Endodermal cell (in vitro differentiated cells): ENCODE measurements at regions not wholly inside any gene's neighbourhood (a gene's known extent, or its start where the extent isn't known, plus 50 kb on each side); places are given as distances from the start of the nearest gene placed in this dataset.

Source experiments
- DNase-seq: peaks from one replicate; pipeline ENCODE4 v3.0.0-alpha.2; 2017
- H3K27ac ChIP-seq: 2 replicates; pipeline ENCODE4 v1.5.1; 2013; ENCODE audit warnings: mild to moderate bottlenecking, low read depth, low read length, moderate library complexity
- H3K27me3 ChIP-seq: 2 replicates; pipeline ENCODE4 v1.6.1; 2013; ENCODE audit warnings: mild to moderate bottlenecking, low read length, moderate library complexity; ENCODE audit not compliant: insufficient read depth, control insufficient read depth, poor library complexity, severe bottlenecking
- H3K36me3 ChIP-seq: 2 replicates; pipeline ENCODE4 v1.7.0; 2013; ENCODE audit warnings: mild to moderate bottlenecking, low read length, moderate library complexity; ENCODE audit not compliant: control insufficient read depth, insufficient read depth
- H3K4me1 ChIP-seq: one replicate; pipeline ENCODE4 v1.7.0; 2013; ENCODE audit warnings: low read length; ENCODE audit not compliant: control insufficient read depth, insufficient read depth
- H3K4me3 ChIP-seq: 2 replicates; pipeline ENCODE4 v1.5.1; 2013; ENCODE audit warnings: mild to moderate bottlenecking, low read length, moderate library complexity
- H3K9ac ChIP-seq: 2 replicates; pipeline ENCODE4 v1.6.1; 2013; ENCODE audit warnings: mild to moderate bottlenecking, low read length, moderate library complexity; ENCODE audit not compliant: poor library complexity, severe bottlenecking; ENCODE audit errors: extremely low read depth
- H3K9me3 ChIP-seq: 2 replicates; pipeline ENCODE4 v1.6.1; 2013; ENCODE audit warnings: mild to moderate bottlenecking, low read length, moderate library complexity; ENCODE audit not compliant: control insufficient read depth
- H3K27ac Mint-ChIP-seq: 2 replicates; pipeline ENCODE4 v1.8.0; 2020; ENCODE audit warnings: mixed read lengths
- H3K27me3 Mint-ChIP-seq: 2 replicates; pipeline ENCODE4 v1.8.0; 2021; ENCODE audit warnings: mild to moderate bottlenecking, mixed read lengths; ENCODE audit not compliant: insufficient read depth
- H3K36me3 Mint-ChIP-seq: 2 replicates; pipeline ENCODE4 v1.8.0; 2020; ENCODE audit warnings: low read depth, mixed read lengths
- H3K4me1 Mint-ChIP-seq: 2 replicates; pipeline ENCODE4 v1.8.0; 2020; ENCODE audit warnings: mixed read lengths
- H3K4me3 Mint-ChIP-seq: 2 replicates; pipeline ENCODE4 v1.8.0; 2020; ENCODE audit warnings: mild to moderate bottlenecking, moderate library complexity, mixed read lengths
- H3K9me3 Mint-ChIP-seq: 2 replicates; pipeline ENCODE4 v1.8.0; 2020; ENCODE audit warnings: mild to moderate bottlenecking, mixed read lengths
- WGBS, 2 experiments: methylation state at CpG; one replicate each; pipeline versions ENCODE4 v1.1.5 to v1.1.7; 2013; ENCODE audit warnings: missing lambda C conversion rate in 2 of 2, mixed read lengths in 1 of 2; ENCODE audit not compliant: insufficient coverage in 1 of 2, insufficient read length in 1 of 2; 5-methylcytosine and 5-hydroxymethylcytosine counted together
- TF ChIP-seq, protein P1 (sequence below): fragments of 200-600 bp; sonication (generic); conservative IDR thresholded peaks from 2 replicates; pipeline ENCODE4 v1.5.0; 2021; ENCODE audit warnings: antibody characterized with exemption, mild to moderate bottlenecking

DNA sequence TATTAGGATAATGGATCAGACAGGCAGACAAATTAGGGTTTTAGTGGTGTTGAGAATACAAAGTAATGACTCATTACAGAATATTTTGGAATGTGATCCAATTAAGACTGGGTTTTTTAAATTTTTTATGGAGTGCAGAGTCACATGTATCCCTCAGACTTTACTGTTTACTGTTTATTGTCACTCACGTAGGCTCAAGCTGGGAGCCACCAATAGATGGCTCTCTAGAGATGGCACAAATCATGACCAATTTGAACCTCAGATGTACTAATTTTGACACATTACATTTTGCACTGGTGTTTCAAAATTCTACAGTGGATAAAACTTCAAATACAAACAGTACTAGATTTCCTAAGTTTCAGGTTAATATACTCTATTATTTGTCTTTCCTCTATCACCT is 53.6 kb upstream of the ANO3 start:
- Mint-ChIP-seq H3K27ac (no peak overlapping the region), H3K4me3 (no peak overlapping the region), H3K4me1 (peaks cover 1% of the 10 kb centered on the region), H3K27me3 (no peaks in the 10 kb centered on the region), H3K36me3 (no peaks in the 10 kb centered on the region), H3K9me3 (no peaks in the 10 kb centered on the region)
- 0 to 19% methylated on average over 1 of the region's 1 CpG for WGBS, 2 experiments
- no peak for DNase-seq
- H3K9me3 ChIP-seq = no peaks in the 10 kb centered on the region
- H3K4me3 ChIP-seq = no peak overlapping the region
- TF ChIP-seq, protein P1, sequence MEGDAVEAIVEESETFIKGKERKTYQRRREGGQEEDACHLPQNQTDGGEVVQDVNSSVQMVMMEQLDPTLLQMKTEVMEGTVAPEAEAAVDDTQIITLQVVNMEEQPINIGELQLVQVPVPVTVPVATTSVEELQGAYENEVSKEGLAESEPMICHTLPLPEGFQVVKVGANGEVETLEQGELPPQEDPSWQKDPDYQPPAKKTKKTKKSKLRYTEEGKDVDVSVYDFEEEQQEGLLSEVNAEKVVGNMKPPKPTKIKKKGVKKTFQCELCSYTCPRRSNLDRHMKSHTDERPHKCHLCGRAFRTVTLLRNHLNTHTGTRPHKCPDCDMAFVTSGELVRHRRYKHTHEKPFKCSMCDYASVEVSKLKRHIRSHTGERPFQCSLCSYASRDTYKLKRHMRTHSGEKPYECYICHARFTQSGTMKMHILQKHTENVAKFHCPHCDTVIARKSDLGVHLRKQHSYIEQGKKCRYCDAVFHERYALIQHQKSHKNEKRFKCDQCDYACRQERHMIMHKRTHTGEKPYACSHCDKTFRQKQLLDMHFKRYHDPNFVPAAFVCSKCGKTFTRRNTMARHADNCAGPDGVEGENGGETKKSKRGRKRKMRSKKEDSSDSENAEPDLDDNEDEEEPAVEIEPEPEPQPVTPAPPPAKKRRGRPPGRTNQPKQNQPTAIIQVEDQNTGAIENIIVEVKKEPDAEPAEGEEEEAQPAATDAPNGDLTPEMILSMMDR = no peak
- no peak overlapping the region for H3K9ac ChIP-seq
- no peaks in the 10 kb centered on the region for H3K27me3 ChIP-seq
- no peaks in the 10 kb centered on the region for H3K4me1 ChIP-seq
- no peak overlapping the region for H3K27ac ChIP-seq
- H3K36me3 ChIP-seq = no peaks in the 10 kb centered on the region
